ENCODE measurements at regions not wholly inside any gene's neighbourhood (a gene's known extent, or its start where the extent isn't known, plus 50 kb on each side); places are given as distances from the start of the nearest gene placed in this dataset.

GRCh38 chr6:84278321-84278998 is 51.0 kb upstream of the CEP162 start:
- TF ChIP-seq POLR2A (IDR thresholded peaks at IDR 0.05; ENCODE audit: low read length) = no peak
- no peak for TF ChIP-seq GATA1 (IDR thresholded peaks at IDR 0.05; ENCODE audit: low read depth, low read length)

All from erythroblast (primary cell).